ENCODE measurements at regions not wholly inside any gene's neighbourhood (a gene's known extent, or its start where the extent isn't known, plus 50 kb on each side); places are given as distances from the start of the nearest gene placed in this dataset.

- ChIA-PET POLR2A (no interaction called here), CTCF (ENCODE audit: low intra/inter-chr PET ratio, low total read pairs) (no interaction called here)
- DNase-seq (ENCODE audit: low spot score) (no peak), ATAC-seq (no peak), FAIRE-seq (no peak)
- H3K4me3 ChIP-seq (replicated peaks in 1 of 3; ENCODE audit: insufficient read depth in 1 of 3, low read depth in 2 of 3, low read length in 3 of 3) = no peak overlapping the region
- WGBS (ENCODE audit: low lambda C conversion rate) = 4% methylated on average over 4 of the region's 4 CpGs
- no peak overlapping the region for H2AFZ ChIP-seq (ENCODE audit: low read length)
- no peaks in the 10 kb centered on the region for H3K27me3 ChIP-seq (ENCODE audit: control insufficient read depth in 1 of 2, insufficient read depth in 2 of 2, low read length in 2 of 2)
- no peaks in the 10 kb centered on the region for H3K4me1 ChIP-seq (ENCODE audit: insufficient read depth, low read length)
- H3K27ac ChIP-seq (ENCODE audit: extremely low read length, insufficient read depth, low read length) = no peak overlapping the region
- no peak overlapping the region for H3K9ac ChIP-seq (ENCODE audit: insufficient read depth, low read depth, low read length)
- no peak overlapping the region for H3K4me2 ChIP-seq (ENCODE audit: low read depth, low read length)
- no peaks in the 10 kb centered on the region for H3K9me3 ChIP-seq (ENCODE audit: low read length)
- intact Hi-C loops (cut with micrococcal nuclease; ENCODE audit: unreplicated experiment) (no loop called here), in situ Hi-C loops (cut with HindIII; ENCODE audit: extremely low pct_ligation_motif_present, low pct_unique_long_range_greater_than_20kb) (no loop called here)
- no peaks in the 10 kb centered on the region for H3K79me2 ChIP-seq (ENCODE audit: insufficient read depth, low read length)
- H4K20me1 ChIP-seq (ENCODE audit: insufficient read depth, low read length) = no peaks in the 10 kb centered on the region
- no peak for TF ChIP-seq ZNF256 (CRISPR knock-in tag; conservative IDR thresholded peaks at IDR 0.05)
- TF ChIP-seq MTA3 (CRISPR knock-in tag; IDR thresholded peaks at IDR 0.05) = no peak
- no peaks in the 10 kb centered on the region for H3K36me3 ChIP-seq (replicated peaks in 1 of 2; ENCODE audit: control insufficient read depth in 1 of 2, insufficient read depth in 2 of 2, low read length in 2 of 2)
- BruUV-seq (replicated peaks) = no TSS peak
Measured at GRCh38 chr3:99373088-99373845, 265.1 kb upstream of the COL8A1 start.

DNA sequence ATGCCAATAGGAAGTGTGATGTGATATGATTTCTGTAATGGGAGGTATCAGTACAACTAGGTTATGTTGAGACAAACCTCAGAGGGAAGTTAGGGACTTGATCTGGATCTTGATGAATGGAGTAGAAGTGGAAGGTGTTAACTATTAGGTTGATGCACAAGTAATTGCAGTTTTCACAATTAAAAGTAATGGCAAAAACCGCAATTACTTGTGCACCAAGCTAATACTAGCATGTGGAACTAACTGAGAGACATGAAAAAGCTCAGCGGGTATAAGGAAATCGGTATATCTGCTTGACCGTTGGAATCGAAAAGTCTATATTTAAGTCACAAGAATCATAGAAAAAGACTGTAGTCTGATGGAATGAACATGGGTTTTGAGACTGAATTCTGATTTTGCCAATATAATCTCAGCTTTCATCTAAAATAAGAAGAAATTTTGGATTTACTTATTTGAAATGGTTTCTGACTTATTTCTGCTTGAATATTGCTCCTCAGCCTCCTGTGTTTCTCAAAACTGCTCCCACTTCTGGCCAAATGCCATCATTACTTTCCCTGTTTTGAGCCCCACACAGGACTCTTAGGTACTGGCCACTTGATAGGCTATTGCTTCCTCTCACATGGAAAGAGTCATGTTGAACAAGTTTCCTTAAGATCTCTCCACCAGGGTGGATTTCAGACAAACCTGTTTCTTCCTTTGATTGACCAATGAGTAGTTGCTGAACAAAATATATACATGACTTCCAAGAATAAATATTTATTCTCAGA lies 271.5 kb upstream of the COL8A1 start:
- FAIRE-seq (no peak), ATAC-seq (peak; percentile 68), DNase-seq (ENCODE audit: low spot score) (no peak)
- no peak overlapping the region for H2AFZ ChIP-seq (ENCODE audit: low read length)
- no TSS peak for BruUV-seq (replicated peaks)
- H3K27me3 ChIP-seq (ENCODE audit: control insufficient read depth in 1 of 2, insufficient read depth in 2 of 2, low read length in 2 of 2) = no peaks in the 10 kb centered on the region
- POLR2A ChIA-PET = no interaction called here
- H3K79me2 ChIP-seq (ENCODE audit: insufficient read depth, low read length) = no peaks in the 10 kb centered on the region
- H3K4me1 ChIP-seq (ENCODE audit: insufficient read depth, low read length) = no peaks in the 10 kb centered on the region
- H3K4me3 ChIP-seq (replicated peaks in 1 of 3; ENCODE audit: insufficient read depth in 1 of 3, low read depth in 2 of 3, low read length in 3 of 3) = no peak overlapping the region
- CTCF ChIA-PET (ENCODE audit: low intra/inter-chr PET ratio, low total read pairs) = no interaction called here
- 18% methylated on average over 5 of the region's 5 CpGs for WGBS (ENCODE audit: low lambda C conversion rate)
- no peaks in the 10 kb centered on the region for H3K9me3 ChIP-seq (ENCODE audit: low read length)
- intact Hi-C loops (cut with micrococcal nuclease; ENCODE audit: unreplicated experiment) (no loop called here), in situ Hi-C loops (cut with HindIII; ENCODE audit: extremely low pct_ligation_motif_present, low pct_unique_long_range_greater_than_20kb) (no loop called here)
- H3K27ac ChIP-seq (ENCODE audit: extremely low read length, insufficient read depth, low read length) = no peak overlapping the region
- H3K9ac ChIP-seq (ENCODE audit: insufficient read depth, low read depth, low read length) = no peak overlapping the region
- H3K36me3 ChIP-seq (replicated peaks in 1 of 2; ENCODE audit: control insufficient read depth in 1 of 2, insufficient read depth in 2 of 2, low read length in 2 of 2) = no peaks in the 10 kb centered on the region
- TF ChIP-seq ZNF552 (CRISPR knock-in tag; IDR thresholded peaks at IDR 0.05; ENCODE audit: borderline replicate concordance) = no peak
- TF ChIP-seq, protein P1, sequence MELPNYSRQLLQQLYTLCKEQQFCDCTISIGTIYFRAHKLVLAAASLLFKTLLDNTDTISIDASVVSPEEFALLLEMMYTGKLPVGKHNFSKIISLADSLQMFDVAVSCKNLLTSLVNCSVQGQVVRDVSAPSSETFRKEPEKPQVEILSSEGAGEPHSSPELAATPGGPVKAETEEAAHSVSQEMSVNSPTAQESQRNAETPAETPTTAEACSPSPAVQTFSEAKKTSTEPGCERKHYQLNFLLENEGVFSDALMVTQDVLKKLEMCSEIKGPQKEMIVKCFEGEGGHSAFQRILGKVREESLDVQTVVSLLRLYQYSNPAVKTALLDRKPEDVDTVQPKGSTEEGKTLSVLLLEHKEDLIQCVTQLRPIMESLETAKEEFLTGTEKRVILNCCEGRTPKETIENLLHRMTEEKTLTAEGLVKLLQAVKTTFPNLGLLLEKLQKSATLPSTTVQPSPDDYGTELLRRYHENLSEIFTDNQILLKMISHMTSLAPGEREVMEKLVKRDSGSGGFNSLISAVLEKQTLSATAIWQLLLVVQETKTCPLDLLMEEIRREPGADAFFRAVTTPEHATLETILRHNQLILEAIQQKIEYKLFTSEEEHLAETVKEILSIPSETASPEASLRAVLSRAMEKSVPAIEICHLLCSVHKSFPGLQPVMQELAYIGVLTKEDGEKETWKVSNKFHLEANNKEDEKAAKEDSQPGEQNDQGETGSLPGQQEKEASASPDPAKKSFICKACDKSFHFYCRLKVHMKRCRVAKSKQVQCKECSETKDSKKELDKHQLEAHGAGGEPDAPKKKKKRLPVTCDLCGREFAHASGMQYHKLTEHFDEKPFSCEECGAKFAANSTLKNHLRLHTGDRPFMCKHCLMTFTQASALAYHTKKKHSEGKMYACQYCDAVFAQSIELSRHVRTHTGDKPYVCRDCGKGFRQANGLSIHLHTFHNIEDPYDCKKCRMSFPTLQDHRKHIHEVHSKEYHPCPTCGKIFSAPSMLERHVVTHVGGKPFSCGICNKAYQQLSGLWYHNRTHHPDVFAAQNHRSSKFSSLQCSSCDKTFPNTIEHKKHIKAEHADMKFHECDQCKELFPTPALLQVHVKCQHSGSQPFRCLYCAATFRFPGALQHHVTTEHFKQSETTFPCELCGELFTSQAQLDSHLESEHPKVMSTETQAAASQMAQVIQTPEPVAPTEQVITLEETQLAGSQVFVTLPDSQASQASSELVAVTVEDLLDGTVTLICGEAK (IDR thresholded peaks at IDR 0.05) = peak; percentile 56
- TF ChIP-seq, protein P1 (CRISPR knock-in tag; IDR thresholded peaks at IDR 0.05) = no peak
- no peak for TF ChIP-seq ETS1 (CRISPR knock-in tag; IDR thresholded peaks at IDR 0.05)
- TF ChIP-seq FOSL2 (CRISPR knock-in tag; IDR thresholded peaks at IDR 0.05) = no peak
- no peaks in the 10 kb centered on the region for H4K20me1 ChIP-seq (ENCODE audit: insufficient read depth, low read length)
- no peak overlapping the region for H3K4me2 ChIP-seq (ENCODE audit: low read depth, low read length)

Data from HepG2 (cell line).